ENCODE measurements at regions not wholly inside any gene's neighbourhood (a gene's known extent, or its start where the extent isn't known, plus 50 kb on each side); places are given as distances from the start of the nearest gene placed in this dataset.

GRCh38 chr2:204321027-204321800 lies 224.1 kb upstream of the PARD3B start:
- peak overlapping the region in 1 of 2 donors; percentile 54 for H3K27ac ChIP-seq

DNA sequence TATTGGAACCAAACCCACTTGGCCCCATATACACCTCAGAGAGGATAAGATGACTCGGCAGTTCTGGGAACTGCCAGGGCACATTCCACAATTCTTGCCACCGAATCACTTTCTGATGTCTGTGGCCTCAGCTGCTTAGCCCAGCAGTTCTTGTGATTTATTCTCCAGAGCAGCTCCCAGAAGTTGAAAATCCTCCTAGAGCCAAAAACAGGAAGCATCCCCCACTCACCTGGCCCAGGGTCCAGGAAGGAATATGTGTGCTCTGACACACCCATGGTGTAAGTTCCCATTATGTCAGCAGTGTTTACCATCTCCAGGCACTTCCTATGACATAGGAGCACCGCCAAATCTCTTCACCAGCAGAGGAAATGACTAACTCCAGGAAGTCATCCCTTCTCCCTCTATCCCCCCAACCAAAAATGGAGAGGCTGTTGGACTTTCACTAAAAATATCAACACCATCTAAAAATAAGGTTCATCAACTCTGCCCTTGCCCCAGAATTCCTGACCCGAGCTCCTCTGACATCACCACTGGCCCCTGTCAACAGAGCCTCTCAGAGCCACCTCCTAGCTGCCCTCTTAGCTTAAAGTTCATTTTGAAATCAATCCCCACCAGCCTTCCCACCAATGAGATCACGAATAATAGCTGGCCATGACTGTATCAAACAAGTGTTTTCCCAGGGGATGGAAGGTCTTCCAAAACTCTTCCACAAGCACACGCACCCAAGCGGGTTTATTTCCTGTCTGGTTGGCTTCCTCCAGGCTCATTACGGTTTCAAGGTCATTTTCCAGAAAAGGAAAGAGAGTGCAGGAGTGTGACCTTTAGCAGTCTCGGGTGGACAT lies 223.1 kb upstream of the PARD3B start:
- no peak for DNase-seq (ENCODE audit: low spot score)
- no peak for TF ChIP-seq CTCF (IDR thresholded peaks at IDR 0.05)
- peak overlapping the region in 1 of 2 donors; percentile 54 for H3K27ac ChIP-seq
- no peak overlapping the region for H3K4me3 ChIP-seq

More at GRCh38 chr2:204321027-204321800, 224.1 kb upstream of the PARD3B start:
- no peak for DNase-seq (ENCODE audit: low spot score)
- TF ChIP-seq CTCF (IDR thresholded peaks at IDR 0.05): no peak
- no peak overlapping the region for H3K4me3 ChIP-seq

GRCh38 chr2:204325468-204325867 lies 219.8 kb upstream of the PARD3B start:
- DNase-seq (ENCODE audit: low spot score): no peak
- peak; percentile 88 for TF ChIP-seq CTCF (IDR thresholded peaks at IDR 0.05)
- Histone ChIP-seq H3K27ac (no peak overlapping the region), H3K4me3 (no peak overlapping the region)

GRCh38 chr2:204328373-204328772 lies 216.9 kb upstream of the PARD3B start:
- no peak overlapping the region for H3K27ac ChIP-seq
- DNase-seq (ENCODE audit: low spot score): no peak
- no peak for TF ChIP-seq CTCF (IDR thresholded peaks at IDR 0.05)
- no peak overlapping the region for H3K4me3 ChIP-seq

DNA sequence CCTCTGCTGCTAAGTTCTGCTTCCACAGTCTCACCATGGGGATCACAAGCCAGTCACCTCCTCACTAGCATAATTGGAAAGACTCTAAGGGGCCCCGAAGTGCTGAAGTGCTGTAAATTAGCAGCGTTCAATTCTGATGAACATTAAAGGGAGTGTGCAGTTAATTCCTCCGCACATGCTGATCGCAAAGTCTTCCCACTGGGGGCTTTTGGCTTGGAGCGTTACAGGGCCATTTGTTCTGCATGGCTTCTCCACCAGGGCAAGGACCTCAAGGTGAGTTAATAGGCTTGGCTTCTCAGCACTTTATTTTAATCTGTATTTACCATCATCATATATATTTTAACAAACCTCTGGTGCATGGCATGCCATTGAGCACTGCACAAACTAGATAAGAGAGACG lies 216.3 kb upstream of the PARD3B start:
- TF ChIP-seq CTCF (IDR thresholded peaks at IDR 0.05): no peak
- DNase-seq (ENCODE audit: low spot score): no peak
- Histone ChIP-seq H3K27ac (no peak overlapping the region), H3K4me3 (no peak overlapping the region)

- DNase-seq (ENCODE audit: low spot score): no peak
- no peak for TF ChIP-seq CTCF (IDR thresholded peaks at IDR 0.05)
- H3K4me3 ChIP-seq: no peak overlapping the region
- no peak overlapping the region for H3K27ac ChIP-seq
These were observed 215.7 kb upstream of the PARD3B start for GRCh38 chr2:204329532-204329931.
